ENCODE measurements at regions not wholly inside any gene's neighbourhood (a gene's known extent, or its start where the extent isn't known, plus 50 kb on each side); places are given as distances from the start of the nearest gene placed in this dataset.
"Not testable (repeated sequence)": the region's sequence is repeated elsewhere in the genome, so short reads cannot be mapped to it uniquely, and the experiment has no call there.

DNA sequence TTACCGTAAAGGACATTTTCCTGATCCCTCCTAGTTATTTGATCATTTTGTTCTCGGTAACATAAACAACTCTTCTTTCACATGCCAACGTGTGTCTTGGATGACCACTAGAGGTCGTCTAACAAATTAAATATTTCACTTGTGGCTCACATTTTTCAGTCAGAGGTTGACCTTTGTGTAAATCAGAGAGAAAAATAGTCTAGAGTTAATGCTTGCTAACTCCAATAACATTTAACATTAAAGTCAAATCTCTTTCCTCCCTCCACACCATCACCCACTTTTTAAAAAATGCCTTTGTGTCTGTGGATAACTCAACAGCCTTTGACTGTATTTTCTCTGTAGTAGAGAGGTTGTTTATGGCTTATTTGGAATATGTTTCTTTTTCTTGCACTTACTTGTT, 220.5 kb upstream of the B3GALT2 start:
- H3K9me3 ChIP-seq (ENCODE audit: control insufficient read depth, low read length), result no peaks in the 10 kb centered on the region
- no peaks in the 10 kb centered on the region for H3K36me3 ChIP-seq (ENCODE audit: control insufficient read depth, insufficient read depth, low read length)
- H3K4me3 ChIP-seq (ENCODE audit: extremely low read depth, insufficient read depth, low read length, poor library complexity, severe bottlenecking), result no peak overlapping the region
- H3K4me1 ChIP-seq (ENCODE audit: control insufficient read depth, insufficient read depth, low read length, poor library complexity, severe bottlenecking), result peaks cover 12% of the 10 kb centered on the region
- H3K27ac ChIP-seq (ENCODE audit: low read depth, low read length, severe bottlenecking), result no peak overlapping the region
- no CpG with 5 or more reads among the region's 4 CpGs for WGBS, 2 experiments (ENCODE audit: insufficient coverage in 2 of 2)

DNA sequence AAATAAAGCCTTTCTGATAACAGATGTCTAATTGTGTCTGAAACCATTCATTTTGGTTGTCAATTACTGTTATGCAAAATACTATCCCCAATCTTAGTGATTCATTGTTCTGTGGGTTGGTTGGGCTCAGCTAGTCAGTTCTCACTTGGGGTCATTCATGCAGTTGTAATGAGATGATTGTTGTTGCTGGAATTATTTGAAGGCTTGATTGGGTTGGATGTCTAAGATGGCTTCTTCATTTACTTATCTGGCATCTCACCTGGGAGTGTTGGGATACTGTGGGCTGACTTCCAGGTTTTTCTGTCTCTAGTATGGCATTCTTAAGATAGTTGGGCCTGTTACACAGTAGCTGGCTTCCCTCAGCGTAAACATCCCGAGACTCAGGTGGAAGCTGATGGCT, 217.8 kb upstream of the B3GALT2 start:
- no peak overlapping the region for H3K27ac ChIP-seq (ENCODE audit: low read depth, low read length, severe bottlenecking)
- WGBS, 2 experiments (ENCODE audit: insufficient coverage in 2 of 2), result 100% methylated on average over 2 of the region's 2 CpGs; no CpG with 5 or more reads in 1 of the 2 experiments

DNA sequence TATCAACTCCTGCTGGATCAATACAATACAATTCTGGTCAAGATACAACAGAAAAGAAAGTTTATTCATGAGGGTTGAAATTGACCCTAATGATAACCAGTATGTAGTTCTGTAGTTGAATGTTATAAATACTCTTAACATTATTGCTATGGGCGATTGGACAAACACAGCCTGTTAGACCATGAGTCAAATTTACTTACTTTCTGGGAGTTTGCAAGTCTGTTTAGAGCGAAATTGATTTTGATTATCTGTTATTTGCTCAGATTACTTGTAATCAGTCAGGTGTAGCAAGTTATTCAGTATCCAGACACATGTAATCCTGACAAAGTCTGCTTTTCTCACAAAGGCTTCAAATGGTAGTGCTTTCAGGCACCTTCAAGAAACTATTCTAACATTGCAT, 216.6 kb upstream of the B3GALT2 start:
- H3K4me1 ChIP-seq (ENCODE audit: control insufficient read depth, insufficient read depth, low read length, poor library complexity, severe bottlenecking), result no peaks in the 10 kb centered on the region
- H3K4me3 ChIP-seq (ENCODE audit: extremely low read depth, insufficient read depth, low read length, poor library complexity, severe bottlenecking), result no peak overlapping the region
- no CpG with 5 or more reads among the region's 2 CpGs for WGBS, 2 experiments (ENCODE audit: insufficient coverage in 2 of 2)
- H3K36me3 ChIP-seq (ENCODE audit: control insufficient read depth, insufficient read depth, low read length), result no peaks in the 10 kb centered on the region
- H3K27ac ChIP-seq (ENCODE audit: low read depth, low read length, severe bottlenecking), result no peak overlapping the region
- H3K9me3 ChIP-seq (ENCODE audit: control insufficient read depth, low read length), result no peaks in the 10 kb centered on the region

More for the DNA sequence above, 217.8 kb upstream of the B3GALT2 start:
- Histone ChIP-seq H3K4me3 (ENCODE audit: extremely low read depth, insufficient read depth, low read length, poor library complexity, severe bottlenecking) (no peak overlapping the region), H3K9me3 (ENCODE audit: control insufficient read depth, low read length) (no peaks in the 10 kb centered on the region), H3K4me1 (ENCODE audit: control insufficient read depth, insufficient read depth, low read length, poor library complexity, severe bottlenecking) (peaks cover 3% of the 10 kb centered on the region), H3K36me3 (ENCODE audit: control insufficient read depth, insufficient read depth, low read length) (no peaks in the 10 kb centered on the region)

DNA sequence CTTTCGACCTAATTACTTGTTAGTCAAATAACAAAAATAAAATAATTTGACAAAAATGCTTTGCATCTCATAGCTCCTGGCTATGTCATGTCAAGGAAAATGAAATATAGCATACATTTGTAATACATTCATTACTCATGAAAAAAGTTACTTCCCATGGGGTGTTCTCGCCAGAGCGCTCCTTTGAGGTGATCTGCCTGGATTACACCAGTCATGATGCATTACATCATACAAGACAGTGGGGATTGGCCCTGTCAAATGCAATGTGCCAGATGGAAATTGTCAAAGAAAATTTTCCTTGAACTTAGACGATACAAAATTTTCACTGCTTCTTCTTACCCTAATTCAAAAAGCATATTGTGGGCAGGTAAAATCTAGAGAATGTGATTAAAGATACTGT, 215.6 kb upstream of the B3GALT2 start:
- H3K9me3 ChIP-seq (ENCODE audit: control insufficient read depth, low read length), result no peaks in the 10 kb centered on the region
- no peaks in the 10 kb centered on the region for H3K4me1 ChIP-seq (ENCODE audit: control insufficient read depth, insufficient read depth, low read length, poor library complexity, severe bottlenecking)
- no peak overlapping the region for H3K27ac ChIP-seq (ENCODE audit: low read depth, low read length, severe bottlenecking)
- H3K36me3 ChIP-seq (ENCODE audit: control insufficient read depth, insufficient read depth, low read length), result no peaks in the 10 kb centered on the region
- H3K4me3 ChIP-seq (ENCODE audit: extremely low read depth, insufficient read depth, low read length, poor library complexity, severe bottlenecking), result no peak overlapping the region
- WGBS, 2 experiments (ENCODE audit: insufficient coverage in 2 of 2), result no CpG with 5 or more reads among the region's 4 CpGs

DNA sequence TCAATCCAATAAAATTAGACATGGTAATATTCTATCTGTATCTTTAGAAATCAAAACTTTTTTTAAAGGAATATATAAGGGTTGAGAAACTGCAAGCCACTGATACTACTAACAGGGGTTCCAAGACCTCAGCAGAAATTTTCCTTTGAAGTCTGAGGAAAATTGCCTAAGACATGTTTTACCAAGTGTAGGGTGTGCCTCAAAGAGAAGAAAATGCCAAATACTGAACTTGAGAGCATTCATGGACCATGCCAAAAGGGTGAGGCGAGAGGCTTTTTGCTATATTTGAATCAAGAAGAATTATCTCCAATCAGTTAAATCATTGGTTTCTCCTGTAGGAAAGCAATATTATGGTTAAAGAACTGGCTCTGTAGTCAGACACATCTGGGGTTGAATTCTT, 207.9 kb upstream of the B3GALT2 start:
- Histone ChIP-seq H3K36me3 (ENCODE audit: control insufficient read depth, insufficient read depth, low read length) (no peaks in the 10 kb centered on the region), H3K9me3 (ENCODE audit: control insufficient read depth, low read length) (no peaks in the 10 kb centered on the region), H3K4me1 (ENCODE audit: control insufficient read depth, insufficient read depth, low read length, poor library complexity, severe bottlenecking) (no peaks in the 10 kb centered on the region), H3K4me3 (ENCODE audit: extremely low read depth, insufficient read depth, low read length, poor library complexity, severe bottlenecking) (no peak overlapping the region), H3K27ac (ENCODE audit: low read depth, low read length, severe bottlenecking) (no peak overlapping the region)
- WGBS, 2 experiments (ENCODE audit: insufficient coverage in 2 of 2), result no CpG with 5 or more reads among the region's 1 CpG

DNA sequence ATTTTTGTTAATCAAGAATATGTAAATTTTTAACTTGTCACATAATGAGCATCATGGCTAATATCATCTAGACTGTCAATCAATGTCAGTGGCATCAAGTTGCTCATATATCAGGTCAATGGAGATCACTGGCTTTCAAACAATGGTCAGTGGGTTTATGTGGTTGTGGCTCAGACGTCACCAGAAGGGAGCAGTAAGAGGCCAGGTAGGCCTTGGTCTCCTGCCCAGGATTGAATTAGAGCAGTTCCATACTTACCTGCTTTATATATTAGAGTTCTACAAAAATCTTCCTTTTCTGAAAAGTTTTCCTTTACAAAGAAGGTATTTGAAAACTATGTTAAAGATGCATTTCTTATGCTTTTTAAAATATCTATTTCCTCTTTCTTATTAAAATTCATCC, 206.3 kb upstream of the B3GALT2 start:
- Histone ChIP-seq H3K4me3 (ENCODE audit: extremely low read depth, insufficient read depth, low read length, poor library complexity, severe bottlenecking) (no peak overlapping the region), H3K9me3 (ENCODE audit: control insufficient read depth, low read length) (no peaks in the 10 kb centered on the region), H3K27ac (ENCODE audit: low read depth, low read length, severe bottlenecking) (no peak overlapping the region), H3K36me3 (ENCODE audit: control insufficient read depth, insufficient read depth, low read length) (no peaks in the 10 kb centered on the region), H3K4me1 (ENCODE audit: control insufficient read depth, insufficient read depth, low read length, poor library complexity, severe bottlenecking) (no peaks in the 10 kb centered on the region)
- WGBS, 2 experiments (ENCODE audit: insufficient coverage in 2 of 2), result no CpG with 5 or more reads among the region's 1 CpG

DNA sequence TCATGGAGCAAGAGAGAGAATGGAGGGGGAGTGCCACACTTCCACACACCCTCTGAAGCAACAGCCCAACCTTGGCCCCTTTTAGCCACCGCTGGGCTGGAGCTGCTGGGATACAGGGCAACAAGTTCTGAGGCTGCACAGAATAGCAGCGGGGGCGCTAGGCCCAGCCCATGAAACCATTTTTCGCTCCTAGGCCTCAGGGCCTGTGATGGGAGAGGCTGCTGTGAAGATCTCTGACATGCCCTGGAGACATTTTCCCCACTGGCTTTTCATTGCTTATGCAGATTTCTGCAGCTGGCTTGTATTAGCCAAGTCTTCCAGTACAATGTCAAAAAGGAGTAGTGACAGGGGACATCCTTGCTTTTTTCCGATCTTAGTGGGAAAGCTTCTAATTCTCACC, 202.3 kb upstream of the B3GALT2 start:
- Histone ChIP-seq H3K4me1 (ENCODE audit: control insufficient read depth, insufficient read depth, low read length, poor library complexity, severe bottlenecking) (no peaks in the 10 kb centered on the region), H3K27ac (ENCODE audit: low read depth, low read length, severe bottlenecking) (no peak overlapping the region), H3K9me3 (ENCODE audit: control insufficient read depth, low read length) (no peaks in the 10 kb centered on the region), H3K36me3 (ENCODE audit: control insufficient read depth, insufficient read depth, low read length) (no peaks in the 10 kb centered on the region), H3K4me3 (ENCODE audit: extremely low read depth, insufficient read depth, low read length, poor library complexity, severe bottlenecking) (no peak overlapping the region)
- WGBS, 2 experiments (ENCODE audit: insufficient coverage in 2 of 2), result 94 to 100% methylated on average over 2 to 4 of the region's 5 CpGs

DNA sequence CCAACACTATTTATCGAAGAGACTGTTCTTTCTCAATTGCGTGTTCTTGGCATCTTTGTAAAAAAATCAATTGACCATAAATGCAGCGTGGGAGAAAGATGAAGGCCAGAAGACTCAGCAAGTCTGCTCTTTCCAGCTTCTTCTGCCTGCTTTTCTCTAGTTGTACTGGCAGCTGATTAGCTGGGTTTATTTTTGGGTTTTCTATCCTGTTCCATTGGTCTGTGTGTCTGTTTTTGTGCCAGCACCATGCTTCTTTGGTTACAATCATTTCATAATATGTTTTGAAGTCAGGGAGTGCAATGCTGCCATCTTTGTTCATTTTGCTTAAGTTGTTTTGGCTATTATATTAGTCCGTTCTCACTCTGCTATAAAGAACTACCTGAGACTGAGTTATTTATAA, 201.8 kb upstream of the B3GALT2 start:
- no peaks in the 10 kb centered on the region for H3K36me3 ChIP-seq (ENCODE audit: control insufficient read depth, insufficient read depth, low read length)
- no peaks in the 10 kb centered on the region for H3K9me3 ChIP-seq (ENCODE audit: control insufficient read depth, low read length)
- no peaks in the 10 kb centered on the region for H3K4me1 ChIP-seq (ENCODE audit: control insufficient read depth, insufficient read depth, low read length, poor library complexity, severe bottlenecking)
- no peak overlapping the region for H3K27ac ChIP-seq (ENCODE audit: low read depth, low read length, severe bottlenecking)
- 85 to 93% methylated on average over 2 to 4 of the region's 4 CpGs for WGBS, 2 experiments (ENCODE audit: insufficient coverage in 2 of 2)
- H3K4me3 ChIP-seq (ENCODE audit: extremely low read depth, insufficient read depth, low read length, poor library complexity, severe bottlenecking), result no peak overlapping the region

DNA sequence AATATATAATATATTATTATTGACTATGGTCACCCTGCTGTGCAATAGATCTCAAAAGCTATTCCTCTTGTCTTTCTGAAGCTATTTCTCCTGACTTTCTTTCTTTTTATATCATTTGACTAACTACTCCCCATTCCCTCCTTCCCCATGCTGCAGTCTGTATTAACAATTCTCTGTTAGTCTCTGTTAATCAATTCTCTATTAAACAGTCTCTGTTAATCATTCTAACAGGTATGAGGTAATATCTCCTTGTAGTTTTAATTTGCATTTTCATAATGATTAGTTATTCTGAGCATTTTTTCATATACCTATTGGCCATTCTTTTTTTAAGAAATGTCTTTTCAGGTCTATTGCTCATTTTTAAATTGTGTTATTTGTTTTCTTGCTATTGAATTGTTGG, 201.0 kb upstream of the B3GALT2 start:
- Histone ChIP-seq H3K9me3 (ENCODE audit: control insufficient read depth, low read length) (no peaks in the 10 kb centered on the region), H3K4me3 (ENCODE audit: extremely low read depth, insufficient read depth, low read length, poor library complexity, severe bottlenecking) (no peak overlapping the region), H3K4me1 (ENCODE audit: control insufficient read depth, insufficient read depth, low read length, poor library complexity, severe bottlenecking) (no peaks in the 10 kb centered on the region), H3K36me3 (ENCODE audit: control insufficient read depth, insufficient read depth, low read length) (no peaks in the 10 kb centered on the region), H3K27ac (ENCODE audit: low read depth, low read length, severe bottlenecking) (no peak overlapping the region)

DNA sequence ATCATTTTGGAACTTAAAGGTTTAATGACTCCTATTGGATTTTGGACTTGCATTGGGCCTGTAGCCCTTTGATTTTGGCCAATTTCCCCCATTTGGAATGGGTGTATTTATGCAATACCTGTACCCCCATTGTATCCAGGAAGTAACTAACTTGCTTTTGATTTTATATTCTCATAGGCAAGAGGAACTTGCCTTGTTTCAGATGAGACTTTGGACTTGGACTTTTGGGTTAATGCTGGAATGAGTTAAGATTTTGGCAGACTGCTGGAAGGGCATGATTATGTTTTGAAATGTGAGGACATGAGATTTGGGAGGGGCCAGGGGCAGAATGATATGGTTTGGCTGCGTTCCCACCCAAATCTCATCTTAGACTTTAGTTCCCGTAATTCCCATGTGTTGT, 192.0 kb upstream of the B3GALT2 start:
- not testable (repeated sequence) for H3K36me3 ChIP-seq (ENCODE audit: control insufficient read depth, insufficient read depth, low read length); H3K9me3 ChIP-seq (ENCODE audit: control insufficient read depth, low read length); H3K4me1 ChIP-seq (ENCODE audit: control insufficient read depth, insufficient read depth, low read length, poor library complexity, severe bottlenecking); H3K4me3 ChIP-seq (ENCODE audit: extremely low read depth, insufficient read depth, low read length, poor library complexity, severe bottlenecking); H3K27ac ChIP-seq (ENCODE audit: low read depth, low read length, severe bottlenecking)
- no CpG with 5 or more reads among the region's 2 CpGs for WGBS, 2 experiments (ENCODE audit: insufficient coverage in 2 of 2)

DNA sequence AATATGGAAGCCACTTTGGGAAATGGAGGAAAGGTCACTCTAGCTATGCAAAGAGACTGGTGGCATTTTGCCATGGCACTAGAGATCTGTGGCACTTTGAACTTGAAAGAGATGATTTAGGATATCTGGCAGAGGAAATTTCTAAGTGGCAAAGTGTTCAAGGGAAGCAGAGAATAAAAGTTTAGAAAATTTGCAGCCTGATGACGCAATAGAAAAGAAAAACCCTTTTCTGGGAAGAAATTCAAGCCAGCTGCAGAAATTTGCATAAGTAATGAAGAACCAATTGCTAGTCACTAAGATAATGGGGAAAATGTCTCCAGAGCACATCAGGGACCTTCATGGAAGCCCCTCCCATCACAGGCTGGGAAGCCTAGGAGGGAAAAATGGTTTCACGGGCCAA, 191.1 kb upstream of the B3GALT2 start:
- H3K36me3 ChIP-seq (ENCODE audit: control insufficient read depth, insufficient read depth, low read length), result no peaks in the 10 kb centered on the region
- H3K4me3 ChIP-seq (ENCODE audit: extremely low read depth, insufficient read depth, low read length, poor library complexity, severe bottlenecking), result no peak overlapping the region
- H3K9me3 ChIP-seq (ENCODE audit: control insufficient read depth, low read length), result no peaks in the 10 kb centered on the region
- no peaks in the 10 kb centered on the region for H3K4me1 ChIP-seq (ENCODE audit: control insufficient read depth, insufficient read depth, low read length, poor library complexity, severe bottlenecking)
- 78 to 90% methylated on average over 2 of the region's 2 CpGs for WGBS, 2 experiments (ENCODE audit: insufficient coverage in 2 of 2)
- no peak overlapping the region for H3K27ac ChIP-seq (ENCODE audit: low read depth, low read length, severe bottlenecking)

DNA sequence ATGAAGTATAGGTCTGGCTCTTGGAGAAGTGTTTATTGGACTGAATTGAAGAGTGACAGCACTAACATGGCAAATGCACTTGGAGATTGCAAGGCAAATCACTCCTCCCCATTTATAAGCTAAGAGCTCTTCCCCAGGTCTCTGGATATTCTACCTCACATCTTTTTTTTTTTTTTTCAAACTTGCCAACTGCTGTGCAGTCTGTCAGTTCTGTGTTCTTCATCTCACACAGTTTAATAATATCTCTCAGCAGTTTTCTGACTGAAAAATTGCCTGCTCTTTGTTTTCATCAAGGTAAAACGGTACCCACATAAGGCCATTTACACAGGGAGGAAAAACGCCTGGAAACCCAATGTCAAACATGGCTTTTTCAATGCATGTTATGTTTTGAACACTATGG, 186.1 kb upstream of the B3GALT2 start:
- no peaks in the 10 kb centered on the region for H3K36me3 ChIP-seq (ENCODE audit: control insufficient read depth, insufficient read depth, low read length)
- no peak overlapping the region for H3K27ac ChIP-seq (ENCODE audit: low read depth, low read length, severe bottlenecking)
- WGBS, 2 experiments (ENCODE audit: insufficient coverage in 2 of 2), result no CpG with 5 or more reads among the region's 2 CpGs
- no peak overlapping the region for H3K4me3 ChIP-seq (ENCODE audit: extremely low read depth, insufficient read depth, low read length, poor library complexity, severe bottlenecking)
- no peaks in the 10 kb centered on the region for H3K4me1 ChIP-seq (ENCODE audit: control insufficient read depth, insufficient read depth, low read length, poor library complexity, severe bottlenecking)
- H3K9me3 ChIP-seq (ENCODE audit: control insufficient read depth, low read length), result no peaks in the 10 kb centered on the region
